ENCODE measurements at regions not wholly inside any gene's neighbourhood (a gene's known extent, or its start where the extent isn't known, plus 50 kb on each side); places are given as distances from the start of the nearest gene placed in this dataset.

DNA sequence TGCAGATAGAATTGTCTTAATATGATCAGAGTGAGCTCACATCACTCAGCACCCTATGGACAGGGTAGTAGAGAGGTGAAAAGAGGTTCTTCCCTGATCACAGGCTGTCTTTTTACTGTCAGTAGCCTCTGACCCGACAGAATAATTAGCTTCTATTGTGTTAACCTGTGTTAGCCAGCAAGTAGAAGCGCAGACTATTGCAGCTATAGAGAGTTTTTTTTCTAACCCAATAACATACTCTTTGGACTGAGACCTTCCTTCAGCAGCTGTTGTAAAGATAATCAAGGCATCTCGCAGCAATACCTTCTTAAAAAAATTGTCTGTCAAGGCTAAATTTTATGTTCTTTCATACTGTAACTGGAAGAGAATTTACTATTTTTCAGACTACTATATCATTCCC is 670.4 kb downstream of the ADCYAP1 start:
- TF ChIP-seq GLIS3 (CRISPR knock-in tag; IDR thresholded peaks at IDR 0.05), result no peak
- TF ChIP-seq SNAI2 (CRISPR knock-in tag; IDR thresholded peaks at IDR 0.05), result no peak
- TF ChIP-seq TCF4 (CRISPR knock-in tag; IDR thresholded peaks at IDR 0.05; ENCODE audit: borderline replicate concordance), result no peak
- TF ChIP-seq OSR1 (CRISPR knock-in tag; IDR thresholded peaks at IDR 0.05), result no peak
- TF ChIP-seq CSDC2 (CRISPR knock-in tag; IDR thresholded peaks at IDR 0.05), result no peak
- no peak for TF ChIP-seq CREB5 (CRISPR knock-in tag; IDR thresholded peaks at IDR 0.05; ENCODE audit: low read depth)
- TF ChIP-seq ARNTL (CRISPR knock-in tag; IDR thresholded peaks at IDR 0.05; ENCODE audit: borderline replicate concordance, low read depth), result no peak
- no peak for TF ChIP-seq ESRRG (CRISPR knock-in tag; IDR thresholded peaks at IDR 0.05)
- TF ChIP-seq BACH2 (CRISPR knock-in tag; IDR thresholded peaks at IDR 0.05; ENCODE audit: borderline replicate concordance), result no peak
- no peak for TF ChIP-seq ZFP30 (CRISPR knock-in tag; IDR thresholded peaks at IDR 0.05)
- TF ChIP-seq, protein P1, sequence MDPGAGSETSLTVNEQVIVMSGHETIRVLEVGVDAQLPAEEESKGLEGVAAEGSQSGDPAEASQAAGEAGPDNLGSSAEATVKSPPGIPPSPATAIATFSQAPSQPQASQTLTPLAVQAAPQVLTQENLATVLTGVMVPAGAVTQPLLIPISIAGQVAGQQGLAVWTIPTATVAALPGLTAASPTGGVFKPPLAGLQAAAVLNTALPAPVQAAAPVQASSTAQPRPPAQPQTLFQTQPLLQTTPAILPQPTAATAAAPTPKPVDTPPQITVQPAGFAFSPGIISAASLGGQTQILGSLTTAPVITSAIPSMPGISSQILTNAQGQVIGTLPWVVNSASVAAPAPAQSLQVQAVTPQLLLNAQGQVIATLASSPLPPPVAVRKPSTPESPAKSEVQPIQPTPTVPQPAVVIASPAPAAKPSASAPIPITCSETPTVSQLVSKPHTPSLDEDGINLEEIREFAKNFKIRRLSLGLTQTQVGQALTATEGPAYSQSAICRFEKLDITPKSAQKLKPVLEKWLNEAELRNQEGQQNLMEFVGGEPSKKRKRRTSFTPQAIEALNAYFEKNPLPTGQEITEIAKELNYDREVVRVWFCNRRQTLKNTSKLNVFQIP (CRISPR knock-in tag; IDR thresholded peaks at IDR 0.05; ENCODE audit: borderline replicate concordance, low read depth), result no peak
- no peak for TF ChIP-seq TOX (CRISPR knock-in tag; IDR thresholded peaks at IDR 0.05; ENCODE audit: borderline replicate concordance)
- no peak for TF ChIP-seq ZNF565 (CRISPR knock-in tag; conservative IDR thresholded peaks at IDR 0.05; ENCODE audit: low read depth)
- no peak for TF ChIP-seq ISL1 (CRISPR knock-in tag; IDR thresholded peaks at IDR 0.05)
- no peak for TF ChIP-seq ZNF70 (CRISPR knock-in tag; IDR thresholded peaks at IDR 0.05)
- TF ChIP-seq, protein P2, sequence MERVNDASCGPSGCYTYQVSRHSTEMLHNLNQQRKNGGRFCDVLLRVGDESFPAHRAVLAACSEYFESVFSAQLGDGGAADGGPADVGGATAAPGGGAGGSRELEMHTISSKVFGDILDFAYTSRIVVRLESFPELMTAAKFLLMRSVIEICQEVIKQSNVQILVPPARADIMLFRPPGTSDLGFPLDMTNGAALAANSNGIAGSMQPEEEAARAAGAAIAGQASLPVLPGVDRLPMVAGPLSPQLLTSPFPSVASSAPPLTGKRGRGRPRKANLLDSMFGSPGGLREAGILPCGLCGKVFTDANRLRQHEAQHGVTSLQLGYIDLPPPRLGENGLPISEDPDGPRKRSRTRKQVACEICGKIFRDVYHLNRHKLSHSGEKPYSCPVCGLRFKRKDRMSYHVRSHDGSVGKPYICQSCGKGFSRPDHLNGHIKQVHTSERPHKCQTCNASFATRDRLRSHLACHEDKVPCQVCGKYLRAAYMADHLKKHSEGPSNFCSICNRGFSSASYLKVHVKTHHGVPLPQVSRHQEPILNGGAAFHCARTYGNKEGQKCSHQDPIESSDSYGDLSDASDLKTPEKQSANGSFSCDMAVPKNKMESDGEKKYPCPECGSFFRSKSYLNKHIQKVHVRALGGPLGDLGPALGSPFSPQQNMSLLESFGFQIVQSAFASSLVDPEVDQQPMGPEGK (CRISPR knock-in tag; IDR thresholded peaks at IDR 0.05; ENCODE audit: borderline replicate concordance), result no peak
- TF ChIP-seq ZFP3 (CRISPR knock-in tag; IDR thresholded peaks at IDR 0.05), result no peak
- ATAC-seq, result no peak

DNA sequence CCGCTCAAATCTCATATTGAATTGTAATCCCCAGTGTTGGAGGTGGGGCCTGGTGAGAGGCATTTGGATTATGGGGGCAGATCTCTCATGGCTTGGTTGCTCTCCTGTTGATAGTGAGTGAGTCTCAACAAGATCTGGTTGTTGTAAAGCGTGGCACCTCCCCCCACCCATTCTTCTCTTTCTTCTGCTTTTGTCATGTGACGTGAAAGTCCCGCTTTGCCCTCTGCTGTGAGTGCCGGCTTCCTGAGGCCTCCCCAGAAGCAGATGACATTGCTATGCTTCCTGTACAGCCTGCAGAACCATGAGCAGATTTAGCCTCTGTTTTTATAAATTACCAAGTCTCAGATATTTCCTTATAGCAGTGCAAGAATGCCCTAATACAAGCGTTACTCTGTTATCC is 673.8 kb downstream of the ADCYAP1 start:
- TF ChIP-seq ZNF8 (CRISPR knock-in tag; IDR thresholded peaks at IDR 0.05) (no peak), ARNTL (CRISPR knock-in tag; IDR thresholded peaks at IDR 0.05; ENCODE audit: borderline replicate concordance, low read depth) (no peak), CREB5 (CRISPR knock-in tag; IDR thresholded peaks at IDR 0.05; ENCODE audit: low read depth) (no peak), TSHZ2 (CRISPR knock-in tag; IDR thresholded peaks at IDR 0.05) (no peak), OSR1 (CRISPR knock-in tag; IDR thresholded peaks at IDR 0.05) (no peak)
- ATAC-seq, result no peak

DNA sequence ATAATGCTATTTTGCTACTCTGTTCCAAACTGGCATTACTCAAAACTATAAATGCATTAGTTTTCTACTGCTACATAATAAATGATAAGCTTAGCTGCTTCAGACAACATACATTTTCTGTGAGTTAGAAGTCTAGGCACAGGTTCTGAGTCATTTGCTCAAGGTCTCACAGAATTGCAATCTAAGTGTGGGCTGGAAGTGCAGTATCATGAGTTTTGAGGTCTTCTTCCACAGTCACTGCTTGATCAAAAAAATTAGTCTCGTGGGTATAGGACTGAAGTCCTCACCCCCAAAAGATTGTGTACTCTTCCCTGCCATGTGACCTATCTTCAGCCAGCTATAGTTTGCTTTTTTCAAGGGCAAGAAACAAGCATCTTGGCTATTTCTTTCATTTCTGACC is 676.9 kb downstream of the ADCYAP1 start:
- ATAC-seq, result no peak
- TF ChIP-seq OSR1 (CRISPR knock-in tag; IDR thresholded peaks at IDR 0.05) (no peak), ESRRG (CRISPR knock-in tag; IDR thresholded peaks at IDR 0.05) (no peak), RARB (CRISPR knock-in tag; IDR thresholded peaks at IDR 0.05) (no peak), ZFP30 (CRISPR knock-in tag; IDR thresholded peaks at IDR 0.05) (no peak), ZC3H10 (CRISPR knock-in tag; IDR thresholded peaks at IDR 0.05) (no peak), SNAI2 (CRISPR knock-in tag; IDR thresholded peaks at IDR 0.05) (no peak), PPARA (CRISPR knock-in tag; IDR thresholded peaks at IDR 0.05; ENCODE audit: borderline replicate concordance) (no peak), ZNF8 (CRISPR knock-in tag; IDR thresholded peaks at IDR 0.05) (no peak), ZNF70 (CRISPR knock-in tag; IDR thresholded peaks at IDR 0.05) (no peak), CSDC2 (CRISPR knock-in tag; IDR thresholded peaks at IDR 0.05) (no peak), BACH2 (CRISPR knock-in tag; IDR thresholded peaks at IDR 0.05; ENCODE audit: borderline replicate concordance) (no peak), TOX (CRISPR knock-in tag; IDR thresholded peaks at IDR 0.05; ENCODE audit: borderline replicate concordance) (no peak), TCF4 (CRISPR knock-in tag; IDR thresholded peaks at IDR 0.05; ENCODE audit: borderline replicate concordance) (no peak)
- TF ChIP-seq, protein P1 (CRISPR knock-in tag; IDR thresholded peaks at IDR 0.05; ENCODE audit: borderline replicate concordance, low read depth), result no peak
- TF ChIP-seq, protein P2 (CRISPR knock-in tag; IDR thresholded peaks at IDR 0.05; ENCODE audit: borderline replicate concordance), result no peak

Data from SK-N-SH treated with all-trans-retinoic acid at 6 μM for 48 hours (cell line).